WTC11 (cell line): ENCODE measurements at regions not wholly inside any gene's neighbourhood (a gene's known extent, or its start where the extent isn't known, plus 50 kb on each side); places are given as distances from the start of the nearest gene placed in this dataset.
"Not testable (repeated sequence)": the region's sequence is repeated elsewhere in the genome, so short reads cannot be mapped to it uniquely, and the experiment has no call there.

Experiments used
- FOXP1 ChIP-seq: sonication (generic); formaldehyde crosslinking; IDR thresholded peaks from 2 replicates; pipeline ENCODE4 v1.8.0; 2022; ENCODE audit warnings: missing genetic modification reagents, mild to moderate bottlenecking, moderate library complexity, borderline replicate concordance
- TF ChIP-seq, protein P1 (sequence below): fragments of 200-600 bp; IDR thresholded peaks from 2 replicates; pipeline ENCODE4 v1.8.0; 2022; ENCODE audit warnings: antibody characterized with exemption

DNA sequence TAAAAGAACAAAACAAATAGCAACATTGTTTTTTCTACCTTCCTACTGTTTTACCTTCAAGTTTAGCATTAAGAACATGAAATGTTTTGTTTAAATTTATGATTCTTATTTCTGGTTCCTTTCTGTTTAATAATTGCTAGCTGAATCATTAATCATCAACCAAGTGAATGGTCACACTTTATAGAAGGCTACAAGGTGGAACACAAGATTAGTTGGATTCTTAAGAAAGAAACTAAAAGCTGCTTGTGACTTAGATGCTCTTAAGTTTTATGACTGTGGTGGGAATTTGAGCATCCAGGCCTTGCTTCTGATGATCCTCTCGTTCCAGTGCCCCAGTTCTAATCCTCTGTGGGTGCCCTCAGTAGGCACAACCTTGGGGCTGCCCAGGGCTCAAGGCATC is 947.5 kb upstream of the DEFB115 start:
- TF ChIP-seq FOXP1 (CRISPR knock-in tag), result not testable (repeated sequence)
- TF ChIP-seq, protein P1, sequence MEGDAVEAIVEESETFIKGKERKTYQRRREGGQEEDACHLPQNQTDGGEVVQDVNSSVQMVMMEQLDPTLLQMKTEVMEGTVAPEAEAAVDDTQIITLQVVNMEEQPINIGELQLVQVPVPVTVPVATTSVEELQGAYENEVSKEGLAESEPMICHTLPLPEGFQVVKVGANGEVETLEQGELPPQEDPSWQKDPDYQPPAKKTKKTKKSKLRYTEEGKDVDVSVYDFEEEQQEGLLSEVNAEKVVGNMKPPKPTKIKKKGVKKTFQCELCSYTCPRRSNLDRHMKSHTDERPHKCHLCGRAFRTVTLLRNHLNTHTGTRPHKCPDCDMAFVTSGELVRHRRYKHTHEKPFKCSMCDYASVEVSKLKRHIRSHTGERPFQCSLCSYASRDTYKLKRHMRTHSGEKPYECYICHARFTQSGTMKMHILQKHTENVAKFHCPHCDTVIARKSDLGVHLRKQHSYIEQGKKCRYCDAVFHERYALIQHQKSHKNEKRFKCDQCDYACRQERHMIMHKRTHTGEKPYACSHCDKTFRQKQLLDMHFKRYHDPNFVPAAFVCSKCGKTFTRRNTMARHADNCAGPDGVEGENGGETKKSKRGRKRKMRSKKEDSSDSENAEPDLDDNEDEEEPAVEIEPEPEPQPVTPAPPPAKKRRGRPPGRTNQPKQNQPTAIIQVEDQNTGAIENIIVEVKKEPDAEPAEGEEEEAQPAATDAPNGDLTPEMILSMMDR, result not testable (repeated sequence)
